ENCODE measurements at regions not wholly inside any gene's neighbourhood (a gene's known extent, or its start where the extent isn't known, plus 50 kb on each side); places are given as distances from the start of the nearest gene placed in this dataset.
A peak's percentile ranks its signal among the peaks of the same experiment; 100 is the strongest.

GRCh38 chr16:65855171-65856145, 511.0 kb upstream of the CDH5 start:
- Histone ChIP-seq H3K4me1 (ENCODE audit: control insufficient read depth in 1 of 2, insufficient read depth in 2 of 2, low read length in 2 of 2) (no peaks in the 10 kb centered on the region), H3K36me3 (ENCODE audit: control insufficient read depth in 1 of 2, insufficient read depth in 2 of 2, low read length in 1 of 2) (no peaks in the 10 kb centered on the region), H3K27ac (ENCODE audit: low read depth in 1 of 2, low read length in 2 of 2) (no peak overlapping the region), H3K4me3 (ENCODE audit: low read length in 2 of 2) (no peak overlapping the region), H3K9me3 (ENCODE audit: control insufficient read depth, low read length) (peaks cover 3% of the 10 kb centered on the region), H3K27me3 (ENCODE audit: control insufficient read depth in 1 of 2, insufficient read depth in 2 of 2, low read length in 1 of 2) (no peaks in the 10 kb centered on the region)
- DNase-seq = no peak
- intact Hi-C loops (cut with DNase I) = no loop called here
- ATAC-seq (ENCODE audit: low FRiP score) = peak; percentile 52
- WGBS, 2 donors = 86 to 88% methylated on average over 11 of the region's 11 CpGs

- no peaks in the 10 kb centered on the region for H3K9me3 ChIP-seq (ENCODE audit: control insufficient read depth, low read length)
- no peak overlapping the region for H3K4me3 ChIP-seq (ENCODE audit: low read length in 2 of 2)
- intact Hi-C loops (cut with DNase I) = no loop called here
- peaks cover 0 to 1% of the 10 kb centered on the region in 2 donors for H3K27me3 ChIP-seq (ENCODE audit: control insufficient read depth in 1 of 2, insufficient read depth in 2 of 2, low read length in 1 of 2)
- DNase-seq (no peak), ATAC-seq (ENCODE audit: low FRiP score) (no peak)
- no peaks in the 10 kb centered on the region for H3K4me1 ChIP-seq (ENCODE audit: control insufficient read depth in 1 of 2, insufficient read depth in 2 of 2, low read length in 2 of 2)
- no peak overlapping the region for H3K27ac ChIP-seq (ENCODE audit: low read depth in 1 of 2, low read length in 2 of 2)
- WGBS, 2 donors = 79 to 85% methylated on average over 1 of the region's 1 CpG
- H3K36me3 ChIP-seq (ENCODE audit: control insufficient read depth in 1 of 2, insufficient read depth in 2 of 2, low read length in 1 of 2) = no peaks in the 10 kb centered on the region
Measured at GRCh38 chr16:65846210-65846602, 520.3 kb upstream of the CDH5 start.

- 68 to 69% methylated on average over 4 of the region's 4 CpGs for WGBS, 2 donors
- H3K4me1 ChIP-seq (ENCODE audit: control insufficient read depth in 1 of 2, insufficient read depth in 2 of 2, low read length in 2 of 2) = no peaks in the 10 kb centered on the region
- no peak overlapping the region for H3K27ac ChIP-seq (ENCODE audit: low read depth in 1 of 2, low read length in 2 of 2)
- no peak overlapping the region for H3K4me3 ChIP-seq (ENCODE audit: low read length in 2 of 2)
- no peaks in the 10 kb centered on the region for H3K36me3 ChIP-seq (ENCODE audit: control insufficient read depth in 1 of 2, insufficient read depth in 2 of 2, low read length in 1 of 2)
- peaks cover 0 to 1% of the 10 kb centered on the region in 2 donors for H3K27me3 ChIP-seq (ENCODE audit: control insufficient read depth in 1 of 2, insufficient read depth in 2 of 2, low read length in 1 of 2)
- no peak for ATAC-seq (ENCODE audit: low FRiP score)
- intact Hi-C loops (cut with DNase I) = no loop called here
- no peaks in the 10 kb centered on the region for H3K9me3 ChIP-seq (ENCODE audit: control insufficient read depth, low read length)
- DNase-seq = no peak
Measured at GRCh38 chr16:65845466-65846209, 520.9 kb upstream of the CDH5 start.

GRCh38 chr16:65843941-65844340, 522.5 kb upstream of the CDH5 start:
- Histone ChIP-seq H3K27ac (ENCODE audit: low read depth in 1 of 2, low read length in 2 of 2) (no peak overlapping the region), H3K27me3 (ENCODE audit: control insufficient read depth in 1 of 2, insufficient read depth in 2 of 2, low read length in 1 of 2) (peaks cover 0 to 1% of the 10 kb centered on the region in 2 donors), H3K36me3 (ENCODE audit: control insufficient read depth in 1 of 2, insufficient read depth in 2 of 2, low read length in 1 of 2) (no peaks in the 10 kb centered on the region), H3K9me3 (ENCODE audit: control insufficient read depth, low read length) (no peaks in the 10 kb centered on the region), H3K4me1 (ENCODE audit: control insufficient read depth in 1 of 2, insufficient read depth in 2 of 2, low read length in 2 of 2) (no peaks in the 10 kb centered on the region), H3K4me3 (ENCODE audit: low read length in 2 of 2) (no peak overlapping the region)
- DNase-seq (no peak), ATAC-seq (ENCODE audit: low FRiP score) (no peak)
- intact Hi-C loops (cut with DNase I) = no loop called here
- WGBS, 2 donors = 77 to 81% methylated on average over 2 of the region's 2 CpGs

- Histone ChIP-seq H3K36me3 (ENCODE audit: control insufficient read depth in 1 of 2, insufficient read depth in 2 of 2, low read length in 1 of 2) (no peaks in the 10 kb centered on the region), H3K4me3 (ENCODE audit: low read length in 2 of 2) (no peak overlapping the region), H3K4me1 (ENCODE audit: control insufficient read depth in 1 of 2, insufficient read depth in 2 of 2, low read length in 2 of 2) (no peaks in the 10 kb centered on the region), H3K9me3 (ENCODE audit: control insufficient read depth, low read length) (no peaks in the 10 kb centered on the region), H3K27me3 (ENCODE audit: control insufficient read depth in 1 of 2, insufficient read depth in 2 of 2, low read length in 1 of 2) (peaks cover 0 to 1% of the 10 kb centered on the region in 2 donors), H3K27ac (ENCODE audit: low read depth in 1 of 2, low read length in 2 of 2) (no peak overlapping the region)
- no peak for ATAC-seq (ENCODE audit: low FRiP score)
- 89 to 92% methylated on average over 1 of the region's 1 CpG for WGBS, 2 donors
- intact Hi-C loops (cut with DNase I) = no loop called here
- no peak for DNase-seq
Measured at GRCh38 chr16:65842067-65842466, 524.4 kb upstream of the CDH5 start.

GRCh38 chr16:65838001-65838400, 528.5 kb upstream of the CDH5 start:
- H3K36me3 ChIP-seq (ENCODE audit: control insufficient read depth in 1 of 2, insufficient read depth in 2 of 2, low read length in 1 of 2) = no peaks in the 10 kb centered on the region
- no peaks in the 10 kb centered on the region for H3K27me3 ChIP-seq (ENCODE audit: control insufficient read depth in 1 of 2, insufficient read depth in 2 of 2, low read length in 1 of 2)
- WGBS, 2 donors = 92 to 96% methylated on average over 3 of the region's 3 CpGs
- no peak overlapping the region for H3K4me3 ChIP-seq (ENCODE audit: low read length in 2 of 2)
- intact Hi-C loops (cut with DNase I) = no loop called here
- H3K27ac ChIP-seq (ENCODE audit: low read depth in 1 of 2, low read length in 2 of 2) = no peak overlapping the region
- H3K4me1 ChIP-seq (ENCODE audit: control insufficient read depth in 1 of 2, insufficient read depth in 2 of 2, low read length in 2 of 2) = no peaks in the 10 kb centered on the region
- ATAC-seq (ENCODE audit: low FRiP score) (no peak), DNase-seq (no peak)
- H3K9me3 ChIP-seq (ENCODE audit: control insufficient read depth, low read length) = no peaks in the 10 kb centered on the region

- no peak for DNase-seq
- H3K9me3 ChIP-seq (ENCODE audit: control insufficient read depth, low read length) = no peaks in the 10 kb centered on the region
- H3K27me3 ChIP-seq (ENCODE audit: control insufficient read depth in 1 of 2, insufficient read depth in 2 of 2, low read length in 1 of 2) = no peaks in the 10 kb centered on the region
- WGBS, 2 donors = 97% methylated on average over 3 of the region's 3 CpGs
- H3K36me3 ChIP-seq (ENCODE audit: control insufficient read depth in 1 of 2, insufficient read depth in 2 of 2, low read length in 1 of 2) = no peaks in the 10 kb centered on the region
- no peak overlapping the region for H3K27ac ChIP-seq (ENCODE audit: low read depth in 1 of 2, low read length in 2 of 2)
- ATAC-seq (ENCODE audit: low FRiP score) = no peak
- no peak overlapping the region for H3K4me3 ChIP-seq (ENCODE audit: low read length in 2 of 2)
- no peaks in the 10 kb centered on the region for H3K4me1 ChIP-seq (ENCODE audit: control insufficient read depth in 1 of 2, insufficient read depth in 2 of 2, low read length in 2 of 2)
- intact Hi-C loops (cut with DNase I) = no loop called here
Measured at GRCh38 chr16:65837464-65837863, 529.0 kb upstream of the CDH5 start.

GRCh38 chr16:65834688-65835087, 531.8 kb upstream of the CDH5 start:
- no peak for DNase-seq
- Histone ChIP-seq H3K9me3 (ENCODE audit: control insufficient read depth, low read length) (no peaks in the 10 kb centered on the region), H3K27me3 (ENCODE audit: control insufficient read depth in 1 of 2, insufficient read depth in 2 of 2, low read length in 1 of 2) (no peaks in the 10 kb centered on the region), H3K27ac (ENCODE audit: low read depth in 1 of 2, low read length in 2 of 2) (no peak overlapping the region), H3K36me3 (ENCODE audit: control insufficient read depth in 1 of 2, insufficient read depth in 2 of 2, low read length in 1 of 2) (no peaks in the 10 kb centered on the region), H3K4me1 (ENCODE audit: control insufficient read depth in 1 of 2, insufficient read depth in 2 of 2, low read length in 2 of 2) (no peaks in the 10 kb centered on the region), H3K4me3 (ENCODE audit: low read length in 2 of 2) (no peak overlapping the region)
- ATAC-seq (ENCODE audit: low FRiP score) = no peak
- intact Hi-C loops (cut with DNase I) = no loop called here
